Vagina (tissue), 2 donors: ENCODE measurements at regions not wholly inside any gene's neighbourhood (a gene's known extent, or its start where the extent isn't known, plus 50 kb on each side); places are given as distances from the start of the nearest gene placed in this dataset.

Experiments used
- DNase-seq, 2 donors: peaks; one replicate each; pipeline ENCODE4 v3.0.0-alpha.2; 2017; ENCODE audit errors: extremely low spot score in 2 of 2
- H3K27ac ChIP-seq: fragments of 200-600 bp; sonication (generic); one replicate; pipeline ENCODE4 v1.5.1; 2019
- H3K27me3 ChIP-seq: fragments of 200-600 bp; sonication (generic); one replicate; pipeline ENCODE4 v1.5.1; 2019
- H3K36me3 ChIP-seq, 2 donors: fragments of 200-600 bp; sonication (generic); one replicate each; pipeline ENCODE4 v1.5.1; 2017 to 2019
- H3K4me1 ChIP-seq: fragments of 200-600 bp; sonication (generic); one replicate; pipeline ENCODE4 v1.5.1; 2019
- H3K4me3 ChIP-seq, 2 donors: fragments of 200-600 bp; sonication (generic); 1 replicate in 1 of 2; 2 replicates in 1 of 2; pipeline ENCODE4 v1.5.1; 2016 to 2019
- H3K9me3 ChIP-seq: fragments of 200-600 bp; sonication (generic); one replicate; pipeline ENCODE4 v1.5.1; 2019
- CTCF ChIP-seq, 3 experiments: fragments of 450-650 bp in 2 of 3; fragments of 200-600 bp in 1 of 3; sonication (generic) in 1 of 3; IDR thresholded peaks; one replicate each; pipeline ENCODE4 v1.5.1; 2017 to 2019; ENCODE audit warnings: antibody characterized with exemption in 3 of 3, mild to moderate bottlenecking in 2 of 3, moderate library complexity in 2 of 3
- POLR2A ChIP-seq, 2 donors: fragments of 450-650 bp; IDR thresholded peaks; one replicate each; pipeline ENCODE4 v1.6.1; 2017; ENCODE audit warnings: antibody characterized with exemption in 2 of 2, mild to moderate bottlenecking in 2 of 2, moderate library complexity in 2 of 2
- POLR2AphosphoS5 ChIP-seq, 2 donors: sonication (generic); formaldehyde crosslinking; IDR thresholded peaks; one replicate each; pipeline ENCODE4 v1.9.0; 2017; ENCODE audit warnings: antibody characterized with exemption in 2 of 2, mild to moderate bottlenecking in 2 of 2, low read depth in 1 of 2; ENCODE audit not compliant: insufficient read depth in 1 of 2
- intact Hi-C: fragments of 100-400 bp; cut with DNase I; formaldehyde crosslinking; loops from one replicate; pipeline ENCODE4 v1.15.1; 2023

- Histone ChIP-seq H3K4me3 (no peak overlapping the region), H3K27ac (no peak overlapping the region), H3K9me3 (no peaks in the 10 kb centered on the region), H3K27me3 (no peaks in the 10 kb centered on the region), H3K4me1 (no peaks in the 10 kb centered on the region), H3K36me3 (no peaks in the 10 kb centered on the region)
- TF ChIP-seq POLR2A (IDR thresholded peaks at IDR 0.05), result no peak
- intact Hi-C loops, result no loop called here
- no peak for DNase-seq
Observed at GRCh38 chr9:28155671-28156070, 582.4 kb upstream of the C9orf72 start.

GRCh38 chr9:28158451-28158850 is 585.2 kb upstream of the C9orf72 start:
- DNase-seq, result no peak
- no peak overlapping the region for H3K4me3 ChIP-seq
- H3K36me3 ChIP-seq, result no peaks in the 10 kb centered on the region
- TF ChIP-seq POLR2A (IDR thresholded peaks at IDR 0.05) (no peak), POLR2AphosphoS5 (IDR thresholded peaks at IDR 0.05; ENCODE audit: insufficient read depth in 1 of 2, low read depth in 1 of 2) (no peak), CTCF (IDR thresholded peaks at IDR 0.05) (no peak)
- intact Hi-C loops, result no loop called here
- no peaks in the 10 kb centered on the region for H3K4me1 ChIP-seq
- H3K27ac ChIP-seq, result no peak overlapping the region
- no peaks in the 10 kb centered on the region for H3K9me3 ChIP-seq
- H3K27me3 ChIP-seq, result no peaks in the 10 kb centered on the region

GRCh38 chr9:28163619-28164018 is 590.3 kb upstream of the C9orf72 start:
- Histone ChIP-seq H3K36me3 (no peaks in the 10 kb centered on the region), H3K4me1 (no peaks in the 10 kb centered on the region), H3K9me3 (no peaks in the 10 kb centered on the region), H3K27me3 (no peaks in the 10 kb centered on the region), H3K27ac (no peak overlapping the region), H3K4me3 (no peak overlapping the region)
- DNase-seq, result no peak
- TF ChIP-seq CTCF (IDR thresholded peaks at IDR 0.05) (no peak), POLR2A (IDR thresholded peaks at IDR 0.05) (no peak), POLR2AphosphoS5 (IDR thresholded peaks at IDR 0.05; ENCODE audit: insufficient read depth in 1 of 2, low read depth in 1 of 2) (no peak)
- intact Hi-C loops, result no loop called here

GRCh38 chr9:28166179-28166578 is 592.9 kb upstream of the C9orf72 start:
- TF ChIP-seq CTCF (IDR thresholded peaks at IDR 0.05) (no peak), POLR2AphosphoS5 (IDR thresholded peaks at IDR 0.05; ENCODE audit: insufficient read depth in 1 of 2, low read depth in 1 of 2) (no peak), POLR2A (IDR thresholded peaks at IDR 0.05) (no peak)
- no peak for DNase-seq
- H3K9me3 ChIP-seq, result no peaks in the 10 kb centered on the region
- no peak overlapping the region for H3K27ac ChIP-seq
- H3K4me3 ChIP-seq, result no peak overlapping the region
- no peaks in the 10 kb centered on the region for H3K36me3 ChIP-seq
- intact Hi-C loops, result no loop called here
- H3K4me1 ChIP-seq, result no peaks in the 10 kb centered on the region
- no peaks in the 10 kb centered on the region for H3K27me3 ChIP-seq

GRCh38 chr9:28177142-28177541 is 603.9 kb upstream of the C9orf72 start:
- no peak overlapping the region for H3K4me3 ChIP-seq
- TF ChIP-seq CTCF (IDR thresholded peaks at IDR 0.05) (no peak), POLR2AphosphoS5 (IDR thresholded peaks at IDR 0.05; ENCODE audit: insufficient read depth in 1 of 2, low read depth in 1 of 2) (no peak)
- H3K27ac ChIP-seq, result no peak overlapping the region
- no peaks in the 10 kb centered on the region for H3K9me3 ChIP-seq
- intact Hi-C loops, result no loop called here
- DNase-seq, result no peak
- no peaks in the 10 kb centered on the region for H3K27me3 ChIP-seq
- H3K36me3 ChIP-seq, result no peaks in the 10 kb centered on the region
- no peaks in the 10 kb centered on the region for H3K4me1 ChIP-seq

- no peak for DNase-seq
- Histone ChIP-seq H3K4me1 (no peaks in the 10 kb centered on the region), H3K9me3 (no peaks in the 10 kb centered on the region), H3K36me3 (no peaks in the 10 kb centered on the region), H3K4me3 (no peak overlapping the region), H3K27me3 (no peaks in the 10 kb centered on the region), H3K27ac (no peak overlapping the region)
- no peak for TF ChIP-seq CTCF (IDR thresholded peaks at IDR 0.05)
- TF ChIP-seq POLR2AphosphoS5 (IDR thresholded peaks at IDR 0.05; ENCODE audit: insufficient read depth in 1 of 2, low read depth in 1 of 2), result no peak
- no peak for TF ChIP-seq POLR2A (IDR thresholded peaks at IDR 0.05)
- intact Hi-C loops, result no loop called here
Observed at GRCh38 chr9:28177925-28178324, 604.6 kb upstream of the C9orf72 start.
